Stimulated activated naive CD8-positive, alpha-beta T cell treated with anti-CD3 and anti-CD28 coated beads, Interleukin-15, amount 100 ng/mL, for 72 hours (primary cell): ENCODE measurements at regions not wholly inside any gene's neighbourhood (a gene's known extent, or its start where the extent isn't known, plus 50 kb on each side); places are given as distances from the start of the nearest gene placed in this dataset.
A peak's percentile ranks its signal among the peaks of the same experiment; 100 is the strongest.
"Not testable (repeated sequence)": the region's sequence is repeated elsewhere in the genome, so short reads cannot be mapped to it uniquely, and the experiment has no call there.

Experiments used
- ATAC-seq: fragments of 150-1000 bp; cut with Tn5 transposase; 2 replicates; pipeline ENCODE4 v1.10.0; 2021; ENCODE audit warnings: mild to moderate bottlenecking, moderate library complexity
- DNase-seq, 2 donors: peaks; one replicate each; pipeline ENCODE4 v3.0.0; 2021 to 2022
- H3K27ac Mint-ChIP-seq, 2 donors: one replicate each; pipeline ENCODE4 v1.8.0; 2022; ENCODE audit warnings: mild to moderate bottlenecking in 2 of 2, mixed read lengths in 2 of 2, moderate library complexity in 2 of 2
- H3K27me3 Mint-ChIP-seq: one replicate; pipeline ENCODE4 v1.8.0; 2022; ENCODE audit warnings: mixed read lengths
- H3K4me1 Mint-ChIP-seq: one replicate; pipeline ENCODE4 v1.8.0; 2022; ENCODE audit warnings: mild to moderate bottlenecking, mixed read lengths
- H3K4me3 Mint-ChIP-seq, 2 donors: one replicate each; pipeline ENCODE4 v1.8.0; 2022; ENCODE audit warnings: mild to moderate bottlenecking in 2 of 2, mixed read lengths in 2 of 2, moderate library complexity in 1 of 2
- H3K9me3 Mint-ChIP-seq, 2 donors: one replicate each; pipeline ENCODE4 v1.8.0; 2022; ENCODE audit warnings: mixed read lengths in 2 of 2

DNA sequence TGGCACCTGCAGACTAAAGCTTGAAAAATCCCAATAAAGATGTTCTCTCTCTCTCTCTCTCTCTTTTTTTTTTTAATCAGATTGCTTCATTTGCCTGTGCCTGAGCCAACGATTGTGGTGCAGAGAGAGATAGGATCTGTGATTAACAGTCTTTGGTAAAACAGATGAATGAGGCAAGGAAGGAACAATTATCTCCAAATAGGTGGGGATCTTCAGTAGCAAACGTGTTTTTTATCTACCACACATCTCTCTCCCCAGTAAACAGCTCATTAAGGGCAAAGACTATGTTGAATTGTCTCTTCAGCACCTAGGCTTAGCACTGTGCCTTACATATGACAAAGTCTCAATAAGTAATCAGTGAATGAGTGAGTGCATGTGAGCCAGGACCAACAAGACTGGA, 96.3 kb downstream of the SMIM20 start:
- peaks cover 0 to 9% of the 10 kb centered on the region in 2 donors for H3K9me3 Mint-ChIP-seq
- ATAC-seq (no peak), DNase-seq (no peak)
- H3K4me3 Mint-ChIP-seq = no peak overlapping the region
- H3K27me3 Mint-ChIP-seq = peaks cover 56% of the 10 kb centered on the region
- H3K27ac Mint-ChIP-seq = no peak overlapping the region
- H3K4me1 Mint-ChIP-seq = no peaks in the 10 kb centered on the region

DNA sequence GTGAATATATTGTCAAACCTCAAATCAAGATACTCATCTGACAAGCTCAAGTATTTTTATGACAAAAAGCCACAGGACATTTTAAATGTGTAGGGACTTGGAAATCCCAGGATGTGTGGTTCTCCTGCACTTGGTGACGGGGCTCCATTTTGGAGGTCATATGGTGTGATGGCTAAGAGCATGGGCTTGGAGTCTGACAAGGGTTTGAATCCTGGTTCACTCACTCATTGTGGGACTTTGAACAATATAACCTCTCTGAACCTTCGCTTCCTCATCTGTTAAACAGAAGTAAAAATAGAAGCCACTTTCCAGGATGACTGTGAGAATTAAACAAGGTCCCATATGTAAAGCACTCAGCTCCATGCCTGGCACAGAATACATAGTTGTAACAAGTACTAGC, 99.6 kb downstream of the SMIM20 start:
- DNase-seq = no peak
- Mint-ChIP-seq H3K27me3 (peaks cover 52% of the 10 kb centered on the region), H3K4me3 (no peak overlapping the region), H3K9me3 (peaks cover 0 to 6% of the 10 kb centered on the region in 2 donors), H3K4me1 (no peaks in the 10 kb centered on the region), H3K27ac (no peak overlapping the region)
- ATAC-seq = no peak

DNA sequence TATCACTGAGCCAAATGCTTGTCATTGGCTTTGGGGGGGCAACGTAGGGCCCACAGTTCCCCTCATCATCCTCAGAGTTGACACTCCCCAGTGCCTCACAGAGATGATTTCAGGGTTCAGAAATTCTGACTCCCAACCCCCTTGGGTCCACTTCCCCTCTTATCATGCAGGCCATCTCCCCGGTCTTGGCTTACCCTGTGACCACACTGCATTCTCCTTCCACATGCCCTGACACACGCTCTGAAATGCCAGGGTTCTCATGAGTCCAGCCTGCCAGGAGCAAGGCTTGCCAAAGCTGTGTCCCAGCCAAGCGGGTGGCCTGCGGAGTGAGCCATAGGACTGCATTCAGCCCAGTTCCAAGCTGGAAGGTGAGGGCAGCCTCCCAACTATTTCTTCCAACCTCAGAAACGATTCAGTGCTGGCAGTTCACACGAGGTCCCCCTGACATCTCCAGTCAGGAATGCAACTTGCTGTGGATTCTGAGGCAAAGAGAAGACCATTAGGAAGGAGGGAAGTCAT, 101.2 kb downstream of the SMIM20 start:
- Mint-ChIP-seq H3K9me3 (peaks cover 0 to 4% of the 10 kb centered on the region in 2 donors), H3K4me3 (no peak overlapping the region), H3K4me1 (no peaks in the 10 kb centered on the region), H3K27me3 (peaks cover 51% of the 10 kb centered on the region), H3K27ac (no peak overlapping the region)
- ATAC-seq = no peak
- DNase-seq = no peak

DNA sequence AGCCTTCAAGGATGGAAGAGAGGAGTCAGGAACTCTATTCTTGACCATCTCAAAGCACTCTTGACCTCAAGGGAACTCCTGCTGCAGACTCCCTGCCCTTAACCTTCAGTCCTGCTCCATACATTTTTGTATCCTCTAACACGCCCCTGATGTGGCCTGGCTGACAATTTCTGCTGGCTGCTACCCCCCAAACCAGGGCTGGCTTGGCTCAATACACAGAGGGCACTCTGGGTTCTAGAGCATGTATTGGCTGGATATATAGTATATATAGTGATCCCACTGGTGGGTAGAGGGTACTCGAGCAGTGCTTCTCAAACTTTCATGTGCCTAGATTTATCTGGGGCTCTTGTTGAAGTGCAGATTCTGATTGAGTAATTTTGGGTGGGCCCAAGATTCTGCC, 101.9 kb downstream of the SMIM20 start:
- Mint-ChIP-seq H3K27me3 (peaks cover 49% of the 10 kb centered on the region), H3K27ac (no peak overlapping the region), H3K4me1 (no peaks in the 10 kb centered on the region), H3K9me3 (peaks cover 0 to 4% of the 10 kb centered on the region in 2 donors), H3K4me3 (no peak overlapping the region)
- DNase-seq (no peak), ATAC-seq (no peak)

DNA sequence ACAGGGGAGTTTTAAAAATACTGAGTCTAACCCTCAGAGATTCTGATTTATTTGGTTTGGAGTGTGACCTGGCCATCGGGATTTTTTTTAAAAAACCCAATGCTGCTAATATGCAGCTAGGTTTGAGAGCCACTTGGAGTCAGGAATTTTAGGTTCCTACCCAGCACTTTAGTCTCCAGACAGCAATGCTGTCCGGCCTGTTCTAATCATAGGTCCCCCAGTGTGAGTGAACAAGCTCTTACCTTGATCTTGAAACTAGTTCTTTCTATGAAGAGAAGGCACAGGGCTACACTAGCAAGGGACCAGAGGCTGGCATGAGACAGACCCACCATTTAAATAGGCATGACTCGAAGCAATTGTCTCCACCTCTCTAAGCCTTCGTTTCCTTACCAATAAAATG, 103.5 kb downstream of the SMIM20 start:
- ATAC-seq (no peak), DNase-seq (no peak)
- peaks cover 0 to 4% of the 10 kb centered on the region in 2 donors for H3K9me3 Mint-ChIP-seq
- no peak overlapping the region for H3K4me3 Mint-ChIP-seq
- H3K4me1 Mint-ChIP-seq = no peaks in the 10 kb centered on the region
- no peak overlapping the region for H3K27ac Mint-ChIP-seq
- H3K27me3 Mint-ChIP-seq = peaks cover 51% of the 10 kb centered on the region

DNA sequence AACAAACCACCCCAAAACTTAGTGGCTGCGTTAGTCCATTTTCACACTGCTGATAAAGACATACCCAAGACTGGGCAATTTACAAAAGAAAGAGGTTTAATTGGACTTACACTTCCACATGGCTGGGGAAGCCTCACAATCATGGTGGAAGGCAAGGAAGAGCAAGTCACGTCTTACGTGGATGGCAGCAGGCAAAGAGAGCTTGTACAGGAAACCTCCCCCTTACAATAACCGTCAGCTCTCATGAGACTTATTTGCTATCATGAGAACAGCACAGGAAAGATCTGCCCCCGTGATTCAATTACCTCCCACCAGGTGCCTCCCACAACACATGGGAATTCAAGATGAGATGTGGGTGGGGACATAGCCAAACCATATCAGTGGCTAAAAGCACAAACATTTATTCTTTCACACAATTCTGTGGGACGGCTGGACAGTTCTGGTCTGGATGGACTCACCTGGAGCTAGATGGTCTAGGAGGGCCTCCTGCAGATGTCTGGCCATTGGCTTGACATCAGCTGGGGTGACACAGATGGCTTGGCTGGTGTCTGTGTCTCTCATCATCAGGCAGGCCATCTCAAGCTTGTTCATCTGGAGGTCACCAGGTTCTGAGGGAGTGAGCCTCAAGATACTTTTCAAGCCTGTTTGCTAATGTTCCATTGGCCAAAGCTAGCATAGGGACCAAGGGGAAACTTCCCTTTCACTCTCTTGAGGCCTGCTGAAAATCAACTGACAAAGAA, 104.1 kb downstream of the SMIM20 start:
- not testable (repeated sequence) for DNase-seq, ATAC-seq, H3K27ac Mint-ChIP-seq, H3K4me3 Mint-ChIP-seq, H3K9me3 Mint-ChIP-seq, H3K4me1 Mint-ChIP-seq
- H3K27me3 Mint-ChIP-seq = peaks cover 50% of the 10 kb centered on the region

DNA sequence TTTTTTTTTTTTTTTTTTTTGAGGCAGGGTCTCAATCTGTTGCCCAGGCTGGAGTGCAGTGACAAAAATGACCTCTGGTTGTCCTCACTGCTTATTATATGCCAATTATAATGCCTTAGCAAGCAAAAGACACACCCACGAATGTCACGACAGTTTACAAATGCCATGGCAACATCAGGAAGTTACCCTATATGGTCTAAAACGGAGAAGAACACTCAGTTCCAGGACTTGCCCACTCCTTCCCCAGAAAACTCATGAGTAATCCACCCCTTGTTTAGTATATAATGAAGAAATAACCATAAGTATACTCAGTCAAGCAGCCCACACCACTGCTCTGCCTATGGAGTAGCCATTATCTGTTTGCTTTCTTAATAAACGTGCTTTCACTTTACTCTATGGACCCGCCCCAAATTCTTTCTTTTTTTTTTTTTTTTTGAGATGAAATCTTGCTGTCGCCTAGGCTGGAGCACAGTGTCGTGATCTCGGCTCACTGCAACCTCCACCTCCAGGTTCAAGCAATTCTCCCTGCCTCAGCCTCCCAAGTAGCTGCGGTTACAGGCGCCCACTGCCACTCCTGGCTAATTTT, 106.2 kb downstream of the SMIM20 start:
- Mint-ChIP-seq H3K27ac (no peak overlapping the region), H3K9me3 (no peaks in the 10 kb centered on the region), H3K27me3 (peaks cover 40% of the 10 kb centered on the region), H3K4me1 (no peaks in the 10 kb centered on the region), H3K4me3 (peak overlapping the region in 1 of 2 donors; percentile 7)
- DNase-seq (no peak), ATAC-seq (peak; percentile 66)

DNA sequence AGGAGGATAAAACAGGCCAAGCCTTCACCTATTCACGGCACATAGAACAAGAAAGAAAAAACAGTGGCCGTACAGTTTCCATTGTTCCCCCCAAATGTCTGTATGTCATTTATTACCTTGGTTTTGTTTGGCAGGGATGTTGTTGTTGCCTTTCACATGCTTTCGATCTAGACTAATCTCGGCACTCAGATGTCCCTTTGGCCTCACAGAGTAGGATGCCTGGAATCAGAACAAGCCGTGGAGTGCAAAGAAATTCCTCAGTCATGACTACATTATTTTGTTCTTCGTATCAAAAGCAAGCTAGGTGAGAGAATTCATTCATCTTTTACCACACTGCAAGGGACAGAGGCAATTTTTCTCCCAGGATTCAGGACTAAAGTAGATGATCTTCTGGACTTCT, 106.9 kb downstream of the SMIM20 start:
- Mint-ChIP-seq H3K9me3 (no peaks in the 10 kb centered on the region), H3K27me3 (peaks cover 33% of the 10 kb centered on the region), H3K4me3 (no peak overlapping the region), H3K4me1 (no peaks in the 10 kb centered on the region), H3K27ac (no peak overlapping the region)
- no peak for ATAC-seq
- DNase-seq = no peak

DNA sequence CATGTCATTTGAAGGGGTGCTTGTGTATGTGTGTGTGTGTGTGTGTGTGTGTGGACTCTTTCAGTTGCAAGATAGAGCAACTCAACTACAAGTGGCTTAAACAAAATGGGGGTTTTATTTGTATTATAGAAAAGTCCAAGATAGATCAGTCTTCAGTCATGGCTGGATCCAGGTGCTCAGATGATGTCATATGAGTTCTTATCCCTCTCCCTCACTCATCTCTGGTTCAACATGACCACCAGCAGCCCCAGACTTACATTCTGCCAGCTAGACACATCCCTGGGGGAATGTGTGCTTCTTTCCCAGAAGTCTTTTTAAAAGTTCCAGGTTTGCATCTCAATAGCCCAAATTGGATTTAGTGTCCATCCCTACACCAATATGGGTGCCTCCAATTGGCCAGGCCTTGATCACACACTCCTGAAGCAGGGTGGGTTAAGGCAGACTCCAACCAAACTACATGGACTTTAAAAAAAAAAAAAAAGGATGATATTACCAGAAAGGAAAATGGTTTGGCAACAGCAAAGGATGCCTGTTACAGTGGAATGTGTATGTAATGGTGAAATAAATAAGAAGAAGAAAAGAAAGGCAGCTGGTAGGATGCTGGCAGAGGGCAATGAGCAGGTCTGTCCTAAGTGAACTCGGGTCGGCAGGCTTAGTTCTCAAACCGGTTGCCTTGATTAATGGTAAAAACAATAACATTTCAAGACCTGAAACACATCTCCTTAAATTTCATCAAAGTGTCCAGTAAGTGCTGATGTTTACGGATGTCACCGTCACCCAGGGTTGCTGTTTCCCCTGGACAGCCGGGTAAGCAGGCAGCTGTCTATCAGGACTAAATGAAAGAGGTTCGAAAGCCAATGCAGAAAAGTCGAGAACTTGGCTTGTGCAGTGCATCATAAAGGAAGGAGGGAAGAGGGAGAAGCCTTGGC, 107.7 kb downstream of the SMIM20 start:
- no peak overlapping the region for H3K4me3 Mint-ChIP-seq
- ATAC-seq (no peak), DNase-seq (no peak)
- no peak overlapping the region for H3K27ac Mint-ChIP-seq
- H3K27me3 Mint-ChIP-seq = peaks cover 35% of the 10 kb centered on the region
- H3K9me3 Mint-ChIP-seq = no peaks in the 10 kb centered on the region
- no peaks in the 10 kb centered on the region for H3K4me1 Mint-ChIP-seq

DNA sequence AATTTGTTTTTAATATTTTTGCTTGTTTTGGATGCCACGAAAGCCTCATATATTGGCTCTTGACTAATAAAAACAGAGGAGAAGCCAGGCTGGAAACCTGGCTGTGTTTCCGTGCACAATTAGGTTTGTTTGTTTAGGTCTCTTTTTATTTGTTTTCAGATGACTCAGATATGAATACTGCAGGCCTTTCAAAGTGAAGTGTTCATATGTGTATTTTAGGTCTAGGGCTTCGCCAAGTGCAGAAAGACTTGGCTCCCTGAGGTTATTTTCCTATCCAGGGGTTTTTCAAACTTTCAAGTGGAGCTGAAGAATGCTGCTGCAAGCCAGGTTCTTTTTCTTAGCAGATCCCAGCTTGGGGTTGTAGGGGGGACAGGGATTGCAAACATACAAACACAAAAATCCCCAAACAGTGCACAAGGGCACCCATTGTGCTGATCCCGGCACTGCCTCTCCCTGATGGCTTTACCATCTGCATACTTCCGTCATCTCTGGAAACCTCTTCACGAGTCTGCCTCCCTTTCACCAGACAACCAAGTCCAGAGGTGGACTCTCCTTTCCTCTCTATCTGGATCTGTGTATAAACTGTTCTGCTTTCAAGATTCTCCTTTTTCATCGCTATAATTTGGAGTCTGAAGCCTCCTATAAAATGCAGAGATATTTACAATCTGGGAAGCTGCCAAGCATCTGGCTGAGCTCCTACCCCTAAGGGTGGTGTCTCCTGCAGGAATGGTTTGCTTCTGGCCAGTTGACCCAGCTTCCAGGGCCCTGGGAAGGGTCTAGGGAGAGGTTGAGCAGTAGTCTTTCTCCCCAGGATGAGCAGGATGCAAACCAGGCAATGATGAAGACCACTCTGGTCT, 108.6 kb downstream of the SMIM20 start:
- no peak for DNase-seq
- H3K4me1 Mint-ChIP-seq = no peaks in the 10 kb centered on the region

DNA sequence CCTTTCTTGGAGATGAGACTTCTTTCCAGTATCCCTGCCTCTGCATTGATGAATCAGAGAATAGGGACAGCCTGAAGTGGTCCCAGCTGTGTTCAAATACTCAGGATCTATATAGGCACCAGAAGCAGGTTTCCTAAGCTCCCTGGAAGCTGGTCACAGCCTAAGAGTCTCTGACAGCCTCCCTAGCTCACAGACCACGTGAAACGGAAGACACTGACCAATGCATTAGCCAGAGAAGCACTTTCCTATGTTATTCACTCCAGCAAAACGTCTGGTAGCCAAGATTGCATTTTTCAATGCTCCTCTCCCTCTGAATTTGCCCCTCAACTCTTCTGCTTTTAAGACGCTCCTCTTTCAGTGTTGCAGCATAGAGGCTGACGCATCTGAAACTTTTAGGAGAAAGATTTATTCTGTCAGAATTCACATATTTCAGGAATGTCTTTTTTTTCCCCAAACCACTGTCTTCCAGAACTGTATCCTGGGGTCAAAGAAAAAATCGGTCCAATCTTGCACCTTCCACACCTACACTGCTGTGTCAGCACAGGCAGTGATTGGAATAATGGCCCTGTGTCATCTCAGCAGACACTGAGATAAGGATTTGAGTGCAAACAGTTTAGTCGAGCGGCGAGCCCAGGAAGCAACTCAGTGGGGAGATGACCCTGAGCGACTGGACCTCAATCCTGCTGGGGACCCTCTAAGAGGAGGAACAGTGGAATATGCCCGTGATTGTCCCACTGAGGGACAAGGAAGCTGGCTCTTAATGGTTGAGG, 109.4 kb downstream of the SMIM20 start:
- Mint-ChIP-seq H3K27me3 (peaks cover 52% of the 10 kb centered on the region), H3K27ac (no peak overlapping the region), H3K9me3 (no peaks in the 10 kb centered on the region), H3K4me3 (no peak overlapping the region), H3K4me1 (peaks cover 1% of the 10 kb centered on the region)
- ATAC-seq = no peak
- no peak for DNase-seq

More for the DNA sequence above, 108.6 kb downstream of the SMIM20 start:
- no peak overlapping the region for H3K4me3 Mint-ChIP-seq
- H3K9me3 Mint-ChIP-seq = no peaks in the 10 kb centered on the region
- ATAC-seq = no peak
- peaks cover 44% of the 10 kb centered on the region for H3K27me3 Mint-ChIP-seq
- H3K27ac Mint-ChIP-seq = no peak overlapping the region

DNA sequence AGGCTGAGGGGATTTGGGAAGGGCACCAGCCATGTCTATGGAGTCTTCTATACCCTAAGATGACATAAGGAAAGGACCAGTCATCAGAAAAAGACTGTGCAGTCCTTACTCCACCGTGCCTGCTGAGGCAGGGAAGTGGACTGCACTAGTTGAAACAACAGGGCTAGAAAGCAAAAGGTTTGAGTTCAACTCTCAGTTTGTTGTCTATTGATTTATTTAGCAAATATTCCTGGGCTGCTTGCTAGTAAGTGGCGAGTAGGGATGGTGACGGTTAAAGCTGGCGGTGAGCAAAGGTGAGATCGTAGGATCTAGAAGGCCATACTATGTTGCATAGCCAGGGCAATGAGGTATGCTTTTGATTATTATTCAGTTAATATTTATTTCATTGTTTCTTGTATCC, 110.1 kb downstream of the SMIM20 start:
- Mint-ChIP-seq H3K9me3 (no peaks in the 10 kb centered on the region), H3K27me3 (peaks cover 52% of the 10 kb centered on the region), H3K4me1 (peaks cover 8% of the 10 kb centered on the region), H3K27ac (no peak overlapping the region), H3K4me3 (no peak overlapping the region)
- DNase-seq = no peak
- ATAC-seq = no peak

DNA sequence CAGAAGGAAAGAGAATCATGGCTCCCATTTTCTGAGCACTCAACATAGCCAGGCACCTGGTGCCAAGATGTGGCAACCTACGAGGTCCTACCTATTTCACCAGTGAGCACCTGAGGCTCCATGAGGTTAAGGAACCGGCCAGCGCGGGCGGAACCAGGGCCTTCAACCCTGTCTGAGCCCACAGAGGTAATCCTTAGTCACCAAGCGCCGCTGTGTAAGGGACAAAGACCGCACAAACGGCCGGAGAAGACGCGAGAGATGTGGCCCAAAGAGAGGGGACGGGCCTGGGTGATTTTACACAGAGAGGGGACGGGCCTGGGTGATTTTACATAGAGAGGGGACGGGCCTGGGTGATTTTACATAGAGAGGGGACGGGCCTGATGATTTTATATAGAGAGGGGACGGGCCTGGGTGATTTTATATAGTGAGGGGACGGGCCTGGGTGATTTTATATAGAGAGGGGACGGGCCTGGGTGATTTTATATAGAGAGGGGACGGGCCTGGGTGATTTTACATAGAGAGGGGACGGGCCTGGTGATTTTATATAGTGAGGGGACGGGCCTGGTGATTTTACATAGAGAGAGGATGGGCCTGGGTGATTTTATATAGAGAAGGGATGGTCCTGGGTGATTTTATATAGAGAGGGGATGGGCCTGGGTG, 114.2 kb downstream of the SMIM20 start:
- no peak overlapping the region for H3K27ac Mint-ChIP-seq
- no peaks in the 10 kb centered on the region for H3K9me3 Mint-ChIP-seq
- H3K4me1 Mint-ChIP-seq = peaks cover 20% of the 10 kb centered on the region
- DNase-seq (no peak), ATAC-seq (no peak)
- peaks cover 42% of the 10 kb centered on the region for H3K27me3 Mint-ChIP-seq
- peak overlapping the region; percentile 6 to 7 for H3K4me3 Mint-ChIP-seq
